Vagina (tissue), 2 donors: ENCODE measurements at regions not wholly inside any gene's neighbourhood (a gene's known extent, or its start where the extent isn't known, plus 50 kb on each side); places are given as distances from the start of the nearest gene placed in this dataset.

Source experiments
- DNase-seq, 2 donors: peaks; one replicate each; pipeline ENCODE4 v3.0.0-alpha.2; 2017; ENCODE audit errors: extremely low spot score in 2 of 2
- H3K27ac ChIP-seq: fragments of 200-600 bp; sonication (generic); one replicate; pipeline ENCODE4 v1.5.1; 2019
- H3K27me3 ChIP-seq: fragments of 200-600 bp; sonication (generic); one replicate; pipeline ENCODE4 v1.5.1; 2019
- H3K36me3 ChIP-seq, 2 donors: fragments of 200-600 bp; sonication (generic); one replicate each; pipeline ENCODE4 v1.5.1; 2017 to 2019
- H3K4me1 ChIP-seq: fragments of 200-600 bp; sonication (generic); one replicate; pipeline ENCODE4 v1.5.1; 2019
- H3K4me3 ChIP-seq, 2 donors: fragments of 200-600 bp; sonication (generic); 1 replicate in 1 of 2; 2 replicates in 1 of 2; pipeline ENCODE4 v1.5.1; 2016 to 2019
- H3K9me3 ChIP-seq: fragments of 200-600 bp; sonication (generic); one replicate; pipeline ENCODE4 v1.5.1; 2019
- CTCF ChIP-seq, 3 experiments: fragments of 450-650 bp in 2 of 3; fragments of 200-600 bp in 1 of 3; sonication (generic) in 1 of 3; IDR thresholded peaks; one replicate each; pipeline ENCODE4 v1.5.1; 2017 to 2019; ENCODE audit warnings: antibody characterized with exemption in 3 of 3, mild to moderate bottlenecking in 2 of 3, moderate library complexity in 2 of 3
- POLR2A ChIP-seq, 2 donors: fragments of 450-650 bp; IDR thresholded peaks; one replicate each; pipeline ENCODE4 v1.6.1; 2017; ENCODE audit warnings: antibody characterized with exemption in 2 of 2, mild to moderate bottlenecking in 2 of 2, moderate library complexity in 2 of 2
- POLR2AphosphoS5 ChIP-seq, 2 donors: sonication (generic); formaldehyde crosslinking; IDR thresholded peaks; one replicate each; pipeline ENCODE4 v1.9.0; 2017; ENCODE audit warnings: antibody characterized with exemption in 2 of 2, mild to moderate bottlenecking in 2 of 2, low read depth in 1 of 2; ENCODE audit not compliant: insufficient read depth in 1 of 2
- intact Hi-C: fragments of 100-400 bp; cut with DNase I; formaldehyde crosslinking; loops from one replicate; pipeline ENCODE4 v1.15.1; 2023

DNA sequence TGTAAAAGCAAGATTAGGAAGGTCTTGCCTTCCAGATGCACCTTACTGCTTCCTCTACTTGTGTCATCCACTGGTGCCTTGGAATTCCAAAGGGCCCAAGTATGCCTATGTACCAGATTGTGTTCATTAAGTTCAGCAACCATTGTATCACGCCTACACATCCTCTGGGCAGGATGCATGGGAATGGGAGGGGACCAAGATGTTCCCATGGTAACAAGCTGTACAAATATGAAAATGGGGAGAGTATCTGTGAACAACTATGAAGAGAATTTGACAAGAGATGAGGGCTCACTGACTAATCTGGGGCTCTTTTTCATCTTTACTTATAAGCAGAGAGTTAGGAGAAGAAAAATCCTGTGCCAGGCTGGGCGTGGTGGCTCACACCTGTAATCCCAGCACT lies 137.8 kb upstream of the MAP1B start:
- TF ChIP-seq CTCF (IDR thresholded peaks at IDR 0.05), result no peak
- TF ChIP-seq POLR2A (IDR thresholded peaks at IDR 0.05), result no peak
- TF ChIP-seq POLR2AphosphoS5 (IDR thresholded peaks at IDR 0.05; ENCODE audit: insufficient read depth in 1 of 2, low read depth in 1 of 2), result no peak
- Histone ChIP-seq H3K27ac (no peak overlapping the region), H3K4me1 (no peaks in the 10 kb centered on the region), H3K9me3 (no peaks in the 10 kb centered on the region), H3K27me3 (no peaks in the 10 kb centered on the region), H3K4me3 (no peak overlapping the region), H3K36me3 (no peaks in the 10 kb centered on the region)
- DNase-seq, result no peak
- intact Hi-C loops, result no loop called here

DNA sequence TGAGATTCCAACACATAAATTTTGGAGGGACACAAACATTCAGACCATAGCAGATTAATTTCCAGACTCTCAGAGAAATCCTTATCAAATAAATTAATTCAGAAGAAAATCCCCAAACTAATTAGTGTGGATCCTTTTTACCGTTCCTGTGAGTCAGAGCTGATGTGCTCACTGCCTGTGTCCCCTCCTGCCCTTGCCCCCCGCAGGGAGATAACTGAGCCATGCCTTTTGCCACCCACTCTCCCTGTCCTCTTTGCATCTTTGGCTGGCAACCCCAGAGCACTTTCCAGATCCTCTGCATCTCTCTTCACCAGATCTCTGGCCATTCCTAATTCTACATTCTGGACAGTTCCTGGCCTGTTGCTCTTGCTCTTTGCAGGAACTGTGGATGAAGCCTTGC lies 135.4 kb upstream of the MAP1B start:
- H3K9me3 ChIP-seq, result no peaks in the 10 kb centered on the region
- intact Hi-C loops, result no loop called here
- H3K27me3 ChIP-seq, result no peaks in the 10 kb centered on the region
- no peaks in the 10 kb centered on the region for H3K4me1 ChIP-seq
- H3K36me3 ChIP-seq, result no peaks in the 10 kb centered on the region
- no peak overlapping the region for H3K4me3 ChIP-seq
- TF ChIP-seq POLR2A (IDR thresholded peaks at IDR 0.05) (no peak), CTCF (IDR thresholded peaks at IDR 0.05) (no peak), POLR2AphosphoS5 (IDR thresholded peaks at IDR 0.05; ENCODE audit: insufficient read depth in 1 of 2, low read depth in 1 of 2) (no peak)
- H3K27ac ChIP-seq, result no peak overlapping the region
- DNase-seq, result no peak

GRCh38 chr5:71972777-71973473 lies 134.3 kb upstream of the MAP1B start:
- no peak for TF ChIP-seq CTCF (IDR thresholded peaks at IDR 0.05)
- TF ChIP-seq POLR2AphosphoS5 (IDR thresholded peaks at IDR 0.05; ENCODE audit: insufficient read depth in 1 of 2, low read depth in 1 of 2), result no peak
- DNase-seq, result no peak
- Histone ChIP-seq H3K27ac (peak overlapping the region; percentile 23), H3K4me1 (no peaks in the 10 kb centered on the region), H3K27me3 (no peaks in the 10 kb centered on the region), H3K4me3 (no peak overlapping the region), H3K36me3 (no peaks in the 10 kb centered on the region), H3K9me3 (no peaks in the 10 kb centered on the region)
- intact Hi-C loops, result no loop called here

DNA sequence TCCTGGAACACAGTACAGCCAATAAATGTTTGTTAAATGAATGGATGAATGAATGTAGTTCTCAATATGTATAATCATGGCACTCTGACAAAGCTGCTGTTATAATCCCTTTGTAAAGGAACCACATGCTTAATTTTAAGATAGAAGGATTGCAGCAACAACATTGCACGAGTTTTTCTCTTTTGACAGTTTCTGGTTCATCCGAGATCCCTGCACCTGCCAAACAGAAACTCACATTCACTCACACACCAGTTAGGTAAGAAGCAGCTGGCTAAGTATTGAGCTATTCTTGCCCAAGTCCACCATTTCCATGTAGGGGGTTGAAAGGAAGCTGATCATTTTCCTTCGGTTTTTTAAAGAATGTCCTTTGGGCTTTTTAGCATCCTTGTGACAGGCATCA lies 133.7 kb upstream of the MAP1B start:
- intact Hi-C loops, result no loop called here
- H3K9me3 ChIP-seq, result no peaks in the 10 kb centered on the region
- no peaks in the 10 kb centered on the region for H3K4me1 ChIP-seq

More for the DNA sequence above, 133.7 kb upstream of the MAP1B start:
- H3K27me3 ChIP-seq, result no peaks in the 10 kb centered on the region
- H3K4me3 ChIP-seq, result no peak overlapping the region
- no peak for TF ChIP-seq POLR2AphosphoS5 (IDR thresholded peaks at IDR 0.05; ENCODE audit: insufficient read depth in 1 of 2, low read depth in 1 of 2)
- no peak for TF ChIP-seq CTCF (IDR thresholded peaks at IDR 0.05)
- TF ChIP-seq POLR2A (IDR thresholded peaks at IDR 0.05), result no peak
- H3K27ac ChIP-seq, result peak overlapping the region; percentile 23
- no peaks in the 10 kb centered on the region for H3K36me3 ChIP-seq
- DNase-seq, result no peak
